A172 (cell line): ENCODE measurements at regions not wholly inside any gene's neighbourhood (a gene's known extent, or its start where the extent isn't known, plus 50 kb on each side); places are given as distances from the start of the nearest gene placed in this dataset.

ENCODE experiments used
- DNase-seq: peaks from one replicate; pipeline ENCODE4 v3.0.0-alpha.2; 2015; ENCODE audit warnings: low spot score

- no peak for DNase-seq
These were observed 706.7 kb downstream of the TBC1D32 start for GRCh38 chr6:120627612-120628011.

DNA sequence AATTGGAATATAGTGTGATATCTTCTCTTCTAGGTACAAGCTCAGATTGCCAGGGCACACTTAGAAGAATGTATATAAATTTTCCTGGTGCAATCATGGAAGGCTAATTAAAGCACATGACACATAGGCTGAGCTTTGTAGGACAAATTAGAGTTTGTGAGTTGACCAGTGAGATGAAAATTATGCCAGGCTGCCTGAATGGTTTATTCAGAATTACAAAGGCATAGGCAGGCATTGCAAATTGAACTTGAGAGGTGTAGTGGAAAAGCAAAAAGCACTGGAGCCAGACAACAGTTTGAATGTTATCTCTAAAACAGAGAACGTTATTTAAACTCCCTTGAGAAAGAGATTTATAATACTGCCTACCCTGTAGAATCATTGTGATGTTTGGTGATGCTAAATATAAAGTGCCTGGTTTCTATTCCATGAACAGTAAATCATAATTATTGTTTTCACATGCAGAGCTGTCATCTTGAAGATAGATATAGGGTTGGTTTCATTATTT lies 712.1 kb downstream of the TBC1D32 start:
- DNase-seq: no peak

- DNase-seq: no peak
These were observed 713.4 kb downstream of the TBC1D32 start for GRCh38 chr6:120620900-120621299.

- no peak for DNase-seq
These were observed 719.0 kb downstream of the TBC1D32 start for GRCh38 chr6:120615238-120615637.

DNA sequence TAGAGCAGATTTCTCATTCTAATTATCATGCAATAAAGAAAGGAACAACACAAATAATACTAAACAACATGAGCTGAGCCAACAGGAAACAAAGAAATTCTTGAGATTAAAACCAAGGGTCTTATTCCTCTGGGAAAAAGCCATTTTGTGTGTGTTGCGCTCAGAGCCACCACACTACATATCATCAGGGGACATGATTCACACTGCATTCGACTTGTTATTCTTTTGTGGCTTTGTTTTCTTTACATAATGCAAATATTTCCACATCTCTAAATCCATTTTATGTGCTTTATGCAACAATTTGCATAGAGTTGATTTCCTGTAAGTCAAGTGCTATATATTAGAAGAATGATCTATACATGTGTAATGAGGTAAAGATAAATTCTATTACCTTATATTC lies 719.6 kb downstream of the TBC1D32 start:
- DNase-seq: no peak

DNA sequence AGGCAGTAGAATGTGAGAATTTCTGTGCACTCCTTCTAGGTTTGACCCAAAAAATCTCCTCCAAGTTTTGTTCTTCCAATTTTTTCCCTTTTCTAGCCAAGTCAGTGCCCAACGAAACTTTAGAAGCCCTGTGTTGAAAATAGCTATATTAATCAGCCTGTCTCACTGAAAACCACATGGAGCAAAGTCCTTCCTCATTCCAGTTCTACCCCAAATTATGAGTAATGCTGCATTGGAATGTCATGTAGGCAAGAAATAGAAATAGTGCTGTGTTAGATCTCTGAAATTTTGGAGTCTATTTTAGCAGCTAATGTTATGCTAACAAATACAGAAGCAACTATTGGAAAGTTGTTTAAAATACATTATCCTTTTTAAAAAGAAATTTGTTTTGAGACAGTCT lies 725.5 kb downstream of the TBC1D32 start:
- DNase-seq: peak; percentile 11

DNA sequence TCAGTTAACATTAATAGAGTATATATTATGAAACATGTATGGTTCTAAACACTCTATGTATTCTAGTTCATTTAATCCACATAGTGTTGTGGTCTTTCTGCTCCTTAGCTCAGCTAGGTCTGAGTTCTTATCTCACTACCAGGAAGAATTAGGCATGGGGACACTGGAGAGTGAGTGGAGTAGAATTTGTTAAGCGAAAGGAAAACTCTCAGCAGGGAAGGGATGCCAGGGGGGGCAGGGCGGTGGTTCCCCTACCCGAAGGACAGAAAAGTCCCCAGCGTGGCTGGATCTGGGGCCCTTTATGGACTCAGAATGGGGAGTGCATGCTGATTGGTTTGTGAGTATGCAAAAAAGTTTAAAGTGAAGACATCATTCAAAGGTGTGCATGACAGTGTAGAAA lies 727.5 kb downstream of the TBC1D32 start:
- DNase-seq: no peak

GRCh38 chr6:120604510-120604909 lies 729.8 kb downstream of the TBC1D32 start:
- no peak for DNase-seq

- DNase-seq: no peak
These were observed 743.7 kb downstream of the TBC1D32 start for GRCh38 chr6:120590611-120591010.

DNA sequence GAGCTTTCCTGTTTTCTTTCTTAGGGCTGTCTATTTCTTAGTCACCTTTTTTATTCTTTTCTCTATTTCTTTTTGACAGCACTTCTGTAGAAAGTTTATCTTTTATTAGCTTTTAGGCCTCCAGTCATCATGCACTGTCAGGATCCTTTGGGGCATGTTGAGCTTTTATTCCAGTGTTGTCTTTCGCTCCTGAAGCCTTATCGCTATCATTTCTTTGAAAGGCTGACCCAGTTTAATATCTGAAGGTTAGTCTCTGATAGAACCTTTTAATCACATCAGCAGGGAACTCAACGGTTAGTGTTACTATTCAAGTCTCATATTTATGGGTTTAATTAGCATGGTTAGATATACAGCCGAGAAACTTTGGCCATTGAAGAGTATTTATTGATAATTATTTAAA lies 745.9 kb downstream of the TBC1D32 start:
- DNase-seq: no peak

DNA sequence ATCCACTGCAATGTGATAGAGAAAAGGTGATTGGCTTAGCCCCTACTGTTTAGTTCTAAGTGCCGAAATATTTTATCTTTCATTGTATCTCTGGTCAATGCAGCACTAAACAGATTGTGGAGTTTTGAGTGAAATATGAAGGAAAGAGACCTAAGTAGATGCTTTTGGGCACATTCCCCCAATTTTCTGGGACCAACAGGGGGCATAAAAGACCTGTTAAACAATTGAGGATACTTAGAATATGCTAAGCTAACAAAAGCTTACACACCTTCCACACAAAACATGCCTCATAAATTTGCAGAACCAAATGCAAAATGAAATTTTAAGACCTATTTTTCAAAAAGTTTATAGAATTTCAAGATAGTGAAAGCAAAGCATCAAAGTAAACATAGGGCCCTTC lies 746.9 kb downstream of the TBC1D32 start:
- DNase-seq: no peak

- no peak for DNase-seq
These were observed 750.0 kb downstream of the TBC1D32 start for GRCh38 chr6:120584111-120584760.

GRCh38 chr6:120576061-120576460 lies 758.2 kb downstream of the TBC1D32 start:
- no peak for DNase-seq

- no peak for DNase-seq
These were observed 764.6 kb downstream of the TBC1D32 start for GRCh38 chr6:120569714-120570113.

GRCh38 chr6:120564779-120565178 lies 769.5 kb downstream of the TBC1D32 start:
- DNase-seq: no peak

GRCh38 chr6:120558294-120558693 lies 776.0 kb downstream of the TBC1D32 start:
- no peak for DNase-seq

DNA sequence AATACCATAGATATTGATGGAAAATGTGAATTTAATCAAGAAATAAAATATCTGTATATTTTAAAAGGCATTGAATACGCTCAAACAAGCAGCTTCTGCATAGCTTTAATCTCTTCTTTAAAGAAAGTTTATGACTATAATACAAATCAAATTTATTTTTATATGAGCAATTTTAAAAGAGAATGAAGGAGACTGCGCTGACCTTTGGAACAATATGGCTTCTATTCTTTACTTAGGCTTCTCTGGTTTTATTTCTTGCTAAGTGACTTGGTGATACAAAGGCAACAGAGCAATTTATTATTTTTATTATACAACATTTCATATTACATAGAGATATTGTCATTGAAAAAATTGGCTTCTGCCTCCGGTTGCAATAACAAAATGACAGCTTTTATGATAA lies 776.7 kb downstream of the TBC1D32 start:
- DNase-seq: no peak

- DNase-seq: no peak
These were observed 777.8 kb downstream of the TBC1D32 start for GRCh38 chr6:120556491-120556890.

- no peak for DNase-seq
These were observed 780.9 kb downstream of the TBC1D32 start for GRCh38 chr6:120553353-120553752.

- DNase-seq: no peak
These were observed 788.9 kb downstream of the TBC1D32 start for GRCh38 chr6:120545353-120545752.

GRCh38 chr6:120534954-120535353 lies 799.3 kb downstream of the TBC1D32 start:
- DNase-seq: no peak

DNA sequence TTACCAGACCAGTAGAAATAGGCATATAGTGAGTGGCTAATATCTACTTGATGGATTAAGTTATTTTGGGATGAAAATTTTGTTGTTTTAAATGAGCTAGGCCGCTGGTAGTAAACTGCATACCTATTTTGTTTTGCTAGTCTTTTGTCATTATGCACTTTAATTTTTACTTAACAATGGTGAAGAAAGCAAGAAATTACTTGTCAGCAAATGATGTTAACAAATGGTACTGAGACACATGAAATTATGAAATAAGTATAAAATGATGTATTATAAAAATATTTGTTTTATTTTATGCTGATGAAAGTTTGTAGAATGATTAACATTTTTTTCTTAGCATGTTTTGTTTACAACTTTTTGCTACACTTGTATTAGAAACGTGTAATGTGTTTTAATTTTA lies 807.7 kb downstream of the TBC1D32 start:
- DNase-seq: no peak

GRCh38 chr6:120514544-120514943 lies 819.7 kb downstream of the TBC1D32 start:
- DNase-seq: no peak

GRCh38 chr6:120511712-120512111 lies 822.6 kb downstream of the TBC1D32 start:
- DNase-seq: no peak
